DOHH2 (cell line): ENCODE measurements at regions not wholly inside any gene's neighbourhood (a gene's known extent, or its start where the extent isn't known, plus 50 kb on each side); places are given as distances from the start of the nearest gene placed in this dataset.

Experiments used
- CTCF ChIP-seq: fragments of 200-600 bp; sonication (generic); IDR thresholded peaks from one replicate; pipeline ENCODE4 v1.5.1; 2014; ENCODE audit warnings: antibody characterized with exemption, mild to moderate bottlenecking, low read depth, low read length; ENCODE audit not compliant: poor library complexity, severe bottlenecking
- EZH2phosphoT487 ChIP-seq: fragments of 200-600 bp; sonication (generic); IDR thresholded peaks from 2 replicates; pipeline ENCODE4 v1.6.1; 2017; ENCODE audit warnings: borderline replicate concordance, mild to moderate bottlenecking, antibody characterized with exemption, low read length, moderate library complexity, mixed read lengths

DNA sequence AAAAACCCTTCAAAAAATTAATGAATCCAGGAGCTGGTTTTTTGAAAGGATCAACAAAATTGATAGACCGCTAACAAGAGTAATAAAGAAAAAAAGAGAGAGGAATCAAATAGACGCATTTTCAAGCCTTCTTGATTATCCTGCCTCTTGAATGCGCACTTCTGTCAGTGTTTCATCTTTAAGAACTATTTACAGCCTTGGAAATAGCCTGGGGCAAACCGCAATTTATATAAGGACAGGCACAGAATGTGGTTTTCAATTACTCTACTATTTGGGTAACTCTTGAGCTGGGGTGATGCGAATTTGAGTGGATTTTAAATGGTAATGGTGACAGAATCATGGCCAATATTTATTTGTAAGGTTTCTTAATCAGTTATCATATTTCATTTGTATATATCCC, 179.1 kb upstream of the OTX2 start:
- TF ChIP-seq CTCF (no peak), EZH2phosphoT487 (no peak)
